K562 (cell line): ENCODE measurements at regions not wholly inside any gene's neighbourhood (a gene's known extent, or its start where the extent isn't known, plus 50 kb on each side); places are given as distances from the start of the nearest gene placed in this dataset.

ENCODE experiments used
- ATAC-seq: fragments of 200-7000 bp; cut with Tn5 transposase; 3 replicates; pipeline ENCODE4 v1.9.1; 2020; ENCODE audit warnings: moderate library complexity
- BruUV-seq: library from RNA; stranded (reverse); fragments of 400-500 nt; replicated peaks from 2 replicates; lab custom pipeline; 2021; lab: Mats Ljungman, UMichigan
- CTCF ChIA-PET: fragments of 300-600 bp; formaldehyde crosslinking; extraction: SDS; loops from one replicate; lab custom pipeline; 2021; ENCODE audit warnings: low intra/inter-chr PET ratio; lab: Yijun Ruan, JAX
- POLR2A ChIA-PET: fragments of 300-600, 350-650 bp; sonication (Branson Sonifier 250); formaldehyde crosslinking; extraction: SDS; loops from one replicate; lab custom pipeline; 2021; ENCODE audit warnings: antibody characterized with exemption, inconsistent platforms; lab: Yijun Ruan, JAX
- DNase-seq, 4 experiments: peaks; one replicate each; pipeline versions ENCODE4 v3.0.0 to v3.0.0-alpha.2; 2011 to 2018; ENCODE audit warnings: low spot score in 3 of 4, mixed read lengths in 3 of 4; ENCODE audit errors: extremely low read depth in 1 of 4
- FAIRE-seq: peaks from 2 replicates; lab custom pipeline; 2011; peaks lifted over from hg19 to GRCh38; lab: Jason Lieb, UNC
- H2AFZ ChIP-seq: 2 replicates; pipeline ENCODE4 v1.6.0; 2011; ENCODE audit warnings: low read depth, low read length, control low read depth, inconsistent platforms
- H3K27ac ChIP-seq: fragments of 200-600 bp; 3 replicates; pipeline ENCODE4 v1.8.0; 2011; ENCODE audit warnings: low read depth, mild to moderate bottlenecking, control low read depth, inconsistent platforms, low read length, moderate library complexity, mixed read lengths; ENCODE audit errors: extremely low read depth
- H3K27me3 ChIP-seq, 2 experiments: fragments of 300-600 bp in 1 of 2; 2 replicates in 1 of 2; 3 replicates in 1 of 2; pipeline versions ENCODE4 v1.6.0 to v1.8.0; 2011; ENCODE audit warnings: inconsistent platforms in 2 of 2, low read length in 2 of 2, mild to moderate bottlenecking in 1 of 2, mixed read lengths in 1 of 2, moderate library complexity in 1 of 2; ENCODE audit not compliant: control insufficient read depth in 2 of 2, insufficient read depth in 2 of 2
- H3K36me3 ChIP-seq: fragments of 300-600 bp; 3 replicates; pipeline ENCODE4 v1.8.0; 2011; ENCODE audit warnings: mild to moderate bottlenecking, low read length, inconsistent platforms; ENCODE audit not compliant: control insufficient read depth, insufficient read depth
- H3K4me1 ChIP-seq, 2 experiments: fragments of 200-600 bp in 1 of 2; replicated peaks in 1 of 2; 2 replicates in 1 of 2; 3 replicates in 1 of 2; pipeline versions ENCODE4 v1.5.1 to v1.8.0; 2011; ENCODE audit warnings: inconsistent platforms in 2 of 2, low read length in 2 of 2, mild to moderate bottlenecking in 1 of 2, mixed read lengths in 1 of 2, moderate library complexity in 1 of 2; ENCODE audit not compliant: control insufficient read depth in 2 of 2, insufficient read depth in 2 of 2
- H3K4me2 ChIP-seq: 2 replicates; pipeline ENCODE4 v1.6.1; 2011; ENCODE audit warnings: low read length, control low read depth, inconsistent platforms, mixed read lengths; ENCODE audit not compliant: insufficient read depth
- H3K4me3 ChIP-seq: fragments of 200-600 bp; sonication (generic), shearing (Covaris generic); 2 replicates; pipeline ENCODE4 v1.5.1; 2016; ENCODE audit warnings: control low read depth, inconsistent platforms
- H3K79me2 ChIP-seq: fragments of 200-600 bp; 3 replicates; pipeline ENCODE4 v1.8.0; 2011; ENCODE audit warnings: low read length, inconsistent platforms; ENCODE audit not compliant: control insufficient read depth, insufficient read depth
- H3K9ac ChIP-seq, 2 experiments: 2 replicates each; pipeline versions ENCODE4 v1.6.0 to v1.6.1; 2011; ENCODE audit warnings: low read depth in 2 of 2, low read length in 2 of 2, control low read depth in 1 of 2, inconsistent platforms in 1 of 2, mild to moderate bottlenecking in 1 of 2, mixed read lengths in 1 of 2; ENCODE audit not compliant: insufficient read depth in 1 of 2
- H3K9me1 ChIP-seq: one replicate; pipeline ENCODE4 v1.6.0; 2011; ENCODE audit warnings: inconsistent platforms, mild to moderate bottlenecking, low read length, moderate library complexity; ENCODE audit not compliant: control insufficient read depth, insufficient read depth
- H3K9me3 ChIP-seq: replicated peaks from 2 replicates; pipeline ENCODE4 v1.5.1; 2011; ENCODE audit warnings: low read depth, low read length, inconsistent platforms; ENCODE audit not compliant: control insufficient read depth, insufficient read depth
- H4K20me1 ChIP-seq: replicated peaks from 2 replicates; pipeline ENCODE4 v1.6.1; 2011; ENCODE audit warnings: low read length, inconsistent platforms, mixed read lengths; ENCODE audit not compliant: control insufficient read depth, insufficient read depth
- CBX8 ChIP-seq: fragments of 200-600 bp; sonication (generic); IDR thresholded peaks from 2 replicates; pipeline ENCODE4 v1.6.1; 2012; ENCODE audit warnings: borderline replicate concordance, mixed run types, low read depth, mild to moderate bottlenecking, moderate library complexity, mixed read lengths, low read length, control low read depth, inconsistent platforms; ENCODE audit not compliant: poor library complexity, severe bottlenecking; ENCODE audit errors: extremely low read depth
- HMGXB4 ChIP-seq: sonication (generic); formaldehyde crosslinking; IDR thresholded peaks from 2 replicates; pipeline ENCODE4 v1.8.1; 2023; ENCODE audit warnings: mild to moderate bottlenecking, missing genetic modification reagents
- JUN ChIP-seq, 2 experiments: sonication (generic) in 1 of 2; formaldehyde crosslinking in 1 of 2; IDR thresholded peaks; 2 replicates each; pipeline versions ENCODE4 v1.6.1 to v1.8.0; 2012 to 2022; ENCODE audit warnings: borderline replicate concordance in 2 of 2, mild to moderate bottlenecking in 2 of 2, improper control_type of control experiment in 1 of 2, low read depth in 1 of 2, low read length in 1 of 2, missing genetic modification reagents in 1 of 2
- PHB2 ChIP-seq: fragments of 450-650 bp; IDR thresholded peaks from 2 replicates; pipeline ENCODE4 v1.6.1; 2017; ENCODE audit warnings: low read depth
- RHOXF2B ChIP-seq: fragments of 250-450 bp; sonication (Bioruptor Pico); conservative IDR thresholded peaks from 2 replicates; pipeline ENCODE4 v1.5.1; 2021
- TEAD1 ChIP-seq, 2 experiments: fragments of 450-650 bp in 1 of 2; sonication (generic) in 1 of 2; formaldehyde crosslinking; IDR thresholded peaks; 2 replicates each; pipeline versions ENCODE4 v1.4.0 to v1.8.0; 2020 to 2022; ENCODE audit warnings: mild to moderate bottlenecking in 2 of 2, missing genetic modification reagents in 1 of 2
- TEAD4 ChIP-seq, 2 experiments: sonication (generic) in 1 of 2; formaldehyde crosslinking in 1 of 2; IDR thresholded peaks; 2 replicates each; pipeline versions ENCODE4 v1.6.1 to v1.8.0; 2012 to 2022; ENCODE audit warnings: borderline replicate concordance in 1 of 2, inconsistent platforms in 1 of 2, low read length in 1 of 2, mild to moderate bottlenecking in 1 of 2, missing genetic modification reagents in 1 of 2
- ZNF551 ChIP-seq: fragments of 250-450 bp; sonication (Bioruptor Pico); IDR thresholded peaks from 2 replicates; pipeline ENCODE4 v1.5.0; 2021; ENCODE audit warnings: mild to moderate bottlenecking, moderate library complexity
- ZNF584 ChIP-seq: fragments of 200-800 bp; sonication (Bioruptor generic); IDR thresholded peaks from 2 replicates; pipeline ENCODE4 v1.6.1; 2016; ENCODE audit warnings: low read depth, mild to moderate bottlenecking, missing genetic modification characterization, missing compliant biosample characterization
- WGBS: fragments of 100-300 bp; shearing (Covaris generic); methylation state at CpG from one replicate; pipeline ENCODE4 v1.1.6; 2016; ENCODE audit warnings: low coverage, mixed read lengths; ENCODE audit not compliant: insufficient coverage; ENCODE audit errors: missing lambda C conversion rate; 5-methylcytosine and 5-hydroxymethylcytosine counted together
- in situ Hi-C: fragments of 300-500 bp; cut with MboI; formaldehyde crosslinking; loops from 4 replicates; pipeline ENCODE4 v1.15.0; 2018; ENCODE audit warnings: inconsistent platforms, mixed read lengths
- intact Hi-C: fragments of 100-400 bp; cut with micrococcal nuclease; formaldehyde crosslinking; loops from 2 replicates; pipeline ENCODE4 v1.14.2; 2022
- TF ChIP-seq, protein P1 (sequence below): fragments of 200-800 bp; sonication (Bioruptor generic); IDR thresholded peaks from 2 replicates; pipeline ENCODE4 v1.6.1; 2017; ENCODE audit warnings: missing genetic modification characterization, missing compliant biosample characterization
- TF ChIP-seq, protein P2 (sequence below): sonication (generic); formaldehyde crosslinking; IDR thresholded peaks from 2 replicates; pipeline ENCODE4 v1.8.0; 2022; ENCODE audit warnings: mild to moderate bottlenecking, missing genetic modification reagents
- TF ChIP-seq, protein P3 (sequence below): IDR thresholded peaks from 3 replicates; pipeline ENCODE4 v1.6.1; 2011; ENCODE audit warnings: borderline replicate concordance, mild to moderate bottlenecking; ENCODE audit not compliant: insufficient read length, insufficient read depth
- TF ChIP-seq, protein P4 (sequence below): fragments of 450-650 bp; formaldehyde crosslinking; IDR thresholded peaks from 2 replicates; pipeline ENCODE4 v1.4.0; 2020; ENCODE audit warnings: mild to moderate bottlenecking, moderate library complexity

DNA sequence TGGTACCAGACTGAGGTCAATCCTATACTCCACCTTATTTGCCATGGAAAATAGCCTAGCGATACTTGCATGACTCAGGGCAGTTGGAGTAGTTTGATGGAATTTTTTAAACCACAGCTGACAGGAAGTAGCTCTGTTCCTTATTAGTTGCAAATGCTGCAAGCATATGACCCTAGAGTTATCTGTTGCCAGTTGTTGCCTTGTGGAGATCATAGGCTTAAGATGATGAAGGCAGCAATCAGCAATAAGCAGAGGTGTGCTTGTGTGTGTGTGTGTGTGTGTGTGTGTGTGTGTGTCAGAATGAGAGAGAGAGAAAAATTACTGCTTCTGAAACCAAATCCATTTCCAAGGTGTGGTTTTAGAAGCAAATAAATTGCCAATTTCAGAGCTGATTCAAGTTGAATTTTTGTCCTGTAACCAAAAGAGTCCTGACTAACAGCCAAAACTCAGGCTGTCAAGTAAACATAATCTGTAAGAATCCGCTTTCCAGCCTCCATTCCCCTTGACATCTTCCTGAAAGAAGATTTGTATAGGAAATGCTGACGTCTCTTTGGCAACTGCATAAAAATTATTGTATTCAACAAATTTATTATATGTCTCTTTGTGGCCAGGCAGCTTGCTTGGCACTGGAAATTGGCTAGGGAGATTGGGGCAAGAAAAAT is 141.2 kb downstream of the SERPINI1 start:
- no peak overlapping the region for H2AFZ ChIP-seq
- H3K4me2 ChIP-seq, result no peak overlapping the region
- in situ Hi-C loops (no loop called here), intact Hi-C loops (no loop called here)
- no peak overlapping the region for H3K4me3 ChIP-seq
- no peaks in the 10 kb centered on the region for H3K4me1 ChIP-seq
- no TSS peak for BruUV-seq
- DNase-seq (no peak), ATAC-seq (no peak), FAIRE-seq (no peak)
- no peaks in the 10 kb centered on the region for H3K9me1 ChIP-seq
- WGBS, result 0% methylated on average over 3 of the region's 3 CpGs
- ChIA-PET CTCF (no interaction called here), POLR2A (no interaction called here)
- no peaks in the 10 kb centered on the region for H3K27me3 ChIP-seq
- no peak overlapping the region for H3K9ac ChIP-seq
- no peaks in the 10 kb centered on the region for H3K9me3 ChIP-seq
- H3K36me3 ChIP-seq, result no peaks in the 10 kb centered on the region
- H4K20me1 ChIP-seq, result no peaks in the 10 kb centered on the region
- H3K27ac ChIP-seq, result no peak overlapping the region
- no peaks in the 10 kb centered on the region for H3K79me2 ChIP-seq
- TF ChIP-seq, protein P1, sequence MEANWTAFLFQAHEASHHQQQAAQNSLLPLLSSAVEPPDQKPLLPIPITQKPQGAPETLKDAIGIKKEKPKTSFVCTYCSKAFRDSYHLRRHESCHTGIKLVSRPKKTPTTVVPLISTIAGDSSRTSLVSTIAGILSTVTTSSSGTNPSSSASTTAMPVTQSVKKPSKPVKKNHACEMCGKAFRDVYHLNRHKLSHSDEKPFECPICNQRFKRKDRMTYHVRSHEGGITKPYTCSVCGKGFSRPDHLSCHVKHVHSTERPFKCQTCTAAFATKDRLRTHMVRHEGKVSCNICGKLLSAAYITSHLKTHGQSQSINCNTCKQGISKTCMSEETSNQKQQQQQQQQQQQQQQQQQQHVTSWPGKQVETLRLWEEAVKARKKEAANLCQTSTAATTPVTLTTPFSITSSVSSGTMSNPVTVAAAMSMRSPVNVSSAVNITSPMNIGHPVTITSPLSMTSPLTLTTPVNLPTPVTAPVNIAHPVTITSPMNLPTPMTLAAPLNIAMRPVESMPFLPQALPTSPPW (CRISPR knock-in tag), result no peak
- peak; percentile 89; the same call in 1 of the 2 replicates for TF ChIP-seq ZNF584
- TF ChIP-seq CBX8, result no peak
- no peak for TF ChIP-seq PHB2
- TF ChIP-seq TEAD4 (IDR thresholded peaks at IDR 0.05; ENCODE audit: low read length), result peak; percentile 8; the same call in 1 of the 2 replicates
- no peak for TF ChIP-seq TEAD4 (CRISPR knock-in tag; IDR thresholded peaks at IDR 0.05; ENCODE audit: borderline replicate concordance)
- no peak for TF ChIP-seq HMGXB4 (CRISPR knock-in tag)
- TF ChIP-seq, protein P2, sequence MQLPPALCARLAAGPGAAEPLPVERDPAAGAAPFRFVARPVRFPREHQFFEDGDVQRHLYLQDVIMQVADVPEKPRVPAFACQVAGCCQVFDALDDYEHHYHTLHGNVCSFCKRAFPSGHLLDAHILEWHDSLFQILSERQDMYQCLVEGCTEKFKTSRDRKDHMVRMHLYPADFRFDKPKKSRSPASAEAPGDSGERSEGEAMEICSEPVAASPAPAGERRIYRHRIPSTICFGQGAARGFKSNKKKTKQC (CRISPR knock-in tag), result no peak
- TF ChIP-seq, protein P3, sequence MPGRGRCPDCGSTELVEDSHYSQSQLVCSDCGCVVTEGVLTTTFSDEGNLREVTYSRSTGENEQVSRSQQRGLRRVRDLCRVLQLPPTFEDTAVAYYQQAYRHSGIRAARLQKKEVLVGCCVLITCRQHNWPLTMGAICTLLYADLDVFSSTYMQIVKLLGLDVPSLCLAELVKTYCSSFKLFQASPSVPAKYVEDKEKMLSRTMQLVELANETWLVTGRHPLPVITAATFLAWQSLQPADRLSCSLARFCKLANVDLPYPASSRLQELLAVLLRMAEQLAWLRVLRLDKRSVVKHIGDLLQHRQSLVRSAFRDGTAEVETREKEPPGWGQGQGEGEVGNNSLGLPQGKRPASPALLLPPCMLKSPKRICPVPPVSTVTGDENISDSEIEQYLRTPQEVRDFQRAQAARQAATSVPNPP, result no peak
- TF ChIP-seq, protein P4, sequence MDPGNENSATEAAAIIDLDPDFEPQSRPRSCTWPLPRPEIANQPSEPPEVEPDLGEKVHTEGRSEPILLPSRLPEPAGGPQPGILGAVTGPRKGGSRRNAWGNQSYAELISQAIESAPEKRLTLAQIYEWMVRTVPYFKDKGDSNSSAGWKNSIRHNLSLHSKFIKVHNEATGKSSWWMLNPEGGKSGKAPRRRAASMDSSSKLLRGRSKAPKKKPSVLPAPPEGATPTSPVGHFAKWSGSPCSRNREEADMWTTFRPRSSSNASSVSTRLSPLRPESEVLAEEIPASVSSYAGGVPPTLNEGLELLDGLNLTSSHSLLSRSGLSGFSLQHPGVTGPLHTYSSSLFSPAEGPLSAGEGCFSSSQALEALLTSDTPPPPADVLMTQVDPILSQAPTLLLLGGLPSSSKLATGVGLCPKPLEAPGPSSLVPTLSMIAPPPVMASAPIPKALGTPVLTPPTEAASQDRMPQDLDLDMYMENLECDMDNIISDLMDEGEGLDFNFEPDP (CRISPR knock-in tag), result no peak
- TF ChIP-seq TEAD1 (CRISPR knock-in tag; IDR thresholded peaks at IDR 0.05), result peak in 1 of 2 experiments; percentile 25; a peak in 1 of 4 replicates
- no peak for TF ChIP-seq JUN (IDR thresholded peaks at IDR 0.05; ENCODE audit: borderline replicate concordance, low read depth, low read length)
- no peak for TF ChIP-seq JUN (CRISPR knock-in tag; IDR thresholded peaks at IDR 0.05; ENCODE audit: borderline replicate concordance)
- no peak for TF ChIP-seq RHOXF2B (CRISPR knock-in tag)
- TF ChIP-seq ZNF551 (CRISPR knock-in tag), result no peak
